BLaER1 (cell line): ENCODE measurements at regions not wholly inside any gene's neighbourhood (a gene's known extent, or its start where the extent isn't known, plus 50 kb on each side); places are given as distances from the start of the nearest gene placed in this dataset.
A peak's percentile ranks its signal among the peaks of the same experiment; 100 is the strongest.

Experiments
- H3K27ac ChIP-seq: shearing (Covaris generic); formaldehyde crosslinking; 2 replicates; pipeline ENCODE4 v1.8.1; 2022
- H3K27me3 ChIP-seq: shearing (Covaris generic); formaldehyde crosslinking; 2 replicates; pipeline ENCODE4 v1.8.1; 2022
- H3K36me3 ChIP-seq: shearing (Covaris generic); formaldehyde crosslinking; 2 replicates; pipeline ENCODE4 v1.8.1; 2022
- H3K4me1 ChIP-seq: shearing (Covaris generic); formaldehyde crosslinking; 2 replicates; pipeline ENCODE4 v1.8.1; 2022
- H3K4me2 ChIP-seq: shearing (Covaris generic); formaldehyde crosslinking; 2 replicates; pipeline ENCODE4 v1.8.1; 2022
- H3K4me3 ChIP-seq: shearing (Covaris generic); formaldehyde crosslinking; 2 replicates; pipeline ENCODE4 v1.8.1; 2022
- H3K9ac ChIP-seq: shearing (Covaris generic); formaldehyde crosslinking; 2 replicates; pipeline ENCODE4 v1.8.1; 2022
- H3K9me3 ChIP-seq: shearing (Covaris generic); formaldehyde crosslinking; 2 replicates; pipeline ENCODE4 v1.8.1; 2022
- H4K20me1 ChIP-seq: shearing (Covaris generic); formaldehyde crosslinking; 2 replicates; pipeline ENCODE4 v1.8.1; 2022
- Cebpa-rat ChIP-seq: shearing (Covaris generic); IDR thresholded peaks from 2 replicates; pipeline ENCODE4 v1.8.1; 2022

DNA sequence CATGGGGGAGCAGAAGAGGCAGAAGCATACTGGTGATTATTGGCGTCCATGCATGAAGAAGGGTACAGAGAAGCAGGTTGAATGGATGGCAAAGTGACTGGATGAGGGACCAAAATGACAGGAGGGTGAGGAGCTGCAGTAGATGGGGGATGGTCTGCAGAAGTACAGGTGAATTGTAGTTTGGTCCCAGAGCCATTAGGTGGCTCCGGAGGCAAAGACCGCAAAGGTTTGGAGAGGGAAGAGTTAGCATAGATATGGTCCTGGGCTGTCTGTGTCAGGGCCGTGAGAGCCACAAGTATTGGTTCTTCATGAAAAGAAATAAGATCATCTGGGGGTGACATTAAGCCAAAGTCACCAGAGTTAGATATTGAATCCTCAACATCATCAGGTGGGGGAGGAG lies 59.0 kb upstream of the ZNF726 start:
- H3K27me3 ChIP-seq: no peaks in the 10 kb centered on the region

DNA sequence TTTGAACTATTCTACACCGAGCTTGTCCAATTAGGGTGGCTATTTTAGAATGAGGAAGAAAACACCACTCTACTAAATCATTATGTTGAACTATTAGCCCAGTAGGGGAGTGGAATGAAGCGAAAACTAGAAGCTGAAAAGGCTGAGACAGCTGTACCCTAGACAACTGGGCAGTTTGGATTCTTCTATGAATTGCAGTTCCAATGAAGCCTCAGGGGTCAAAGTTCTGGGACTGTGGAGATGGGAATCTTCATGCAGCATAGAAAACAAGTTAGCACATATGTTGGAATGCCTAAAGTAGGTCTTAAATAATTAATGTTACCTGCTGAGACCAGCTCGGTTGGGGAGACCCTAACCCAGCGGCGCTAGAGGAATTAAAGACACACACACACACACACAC lies 62.7 kb upstream of the ZNF726 start:
- H3K4me3 ChIP-seq: no peak overlapping the region
- H3K9ac ChIP-seq: no peak overlapping the region
- H3K4me1 ChIP-seq: no peaks in the 10 kb centered on the region
- no peak overlapping the region for H3K4me2 ChIP-seq
- no peaks in the 10 kb centered on the region for H4K20me1 ChIP-seq
- H3K36me3 ChIP-seq: no peaks in the 10 kb centered on the region
- H3K9me3 ChIP-seq: peaks cover 55% of the 10 kb centered on the region
- TF ChIP-seq Cebpa-rat: no peak
- no peak overlapping the region for H3K27ac ChIP-seq
- H3K27me3 ChIP-seq: no peaks in the 10 kb centered on the region

More for the DNA sequence above, 59.0 kb upstream of the ZNF726 start:
- no peak for TF ChIP-seq Cebpa-rat
- no peak overlapping the region for H3K4me3 ChIP-seq
- H3K4me2 ChIP-seq: no peak overlapping the region
- H3K9me3 ChIP-seq: peaks cover 36% of the 10 kb centered on the region
- no peak overlapping the region for H3K27ac ChIP-seq
- no peaks in the 10 kb centered on the region for H3K36me3 ChIP-seq
- H3K4me1 ChIP-seq: no peaks in the 10 kb centered on the region
- H4K20me1 ChIP-seq: no peaks in the 10 kb centered on the region
- no peak overlapping the region for H3K9ac ChIP-seq

DNA sequence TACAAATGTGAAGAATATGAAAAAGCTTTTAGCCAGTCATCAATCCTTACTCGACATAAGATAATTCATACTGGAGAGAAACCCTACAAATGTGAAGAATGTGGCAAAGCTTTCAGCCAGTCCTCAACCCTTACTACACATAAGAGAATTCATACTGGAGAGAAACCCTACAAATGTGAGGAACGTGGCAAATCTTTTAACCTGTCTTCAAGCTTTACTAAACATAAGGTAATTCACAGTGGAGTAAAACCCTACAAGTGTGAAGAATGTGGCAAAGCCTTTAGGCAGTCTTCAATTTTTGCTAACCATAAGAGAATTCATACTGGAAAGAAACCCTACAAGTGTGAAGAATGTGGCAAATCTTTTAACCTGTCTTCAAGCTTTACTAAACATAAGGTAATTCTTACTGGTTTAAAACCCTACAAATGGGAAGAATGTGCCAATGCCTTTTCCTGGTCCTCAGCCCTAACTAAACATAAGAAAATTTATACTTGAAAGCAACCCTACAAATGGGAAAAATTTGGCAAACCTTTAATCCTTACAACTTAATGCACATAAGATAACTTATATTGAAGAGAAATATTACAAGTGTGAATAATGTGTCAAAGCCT lies 74.1 kb upstream of the ZNF681 start:
- no peak overlapping the region for H3K4me3 ChIP-seq
- H3K9me3 ChIP-seq: peaks cover 73% of the 10 kb centered on the region
- H3K36me3 ChIP-seq: no peaks in the 10 kb centered on the region
- no peak for TF ChIP-seq Cebpa-rat
- no peaks in the 10 kb centered on the region for H3K27me3 ChIP-seq
- H4K20me1 ChIP-seq: no peaks in the 10 kb centered on the region
- H3K27ac ChIP-seq: no peak overlapping the region
- H3K4me1 ChIP-seq: no peaks in the 10 kb centered on the region
- H3K9ac ChIP-seq: no peak overlapping the region
- no peak overlapping the region for H3K4me2 ChIP-seq

DNA sequence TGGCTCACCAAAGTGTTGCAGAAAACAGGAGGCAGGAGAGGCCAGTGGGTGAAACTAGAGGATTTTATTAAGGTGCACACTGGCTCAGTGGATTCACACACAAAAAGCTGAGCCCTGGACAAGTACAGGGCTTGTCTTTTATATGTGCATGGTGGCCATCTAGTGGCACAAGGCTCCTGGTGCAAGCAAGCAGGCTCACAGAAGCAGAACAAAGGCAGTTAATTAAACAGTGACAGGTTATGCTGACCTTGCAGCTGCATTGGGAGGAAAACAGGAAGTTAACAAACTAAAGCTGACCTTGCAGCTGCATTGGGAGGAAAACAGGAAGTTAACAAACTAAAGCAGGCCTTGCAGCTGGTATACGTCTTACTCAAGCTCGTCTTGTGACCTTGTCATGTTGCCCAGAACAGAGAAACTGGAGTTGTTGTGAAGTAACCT lies 65.3 kb upstream of the ZNF681 start:
- Histone ChIP-seq H4K20me1 (no peaks in the 10 kb centered on the region), H3K4me1 (no peaks in the 10 kb centered on the region; the same call in 1 of the 2 replicates), H3K9me3 (peaks cover 83% of the 10 kb centered on the region), H3K27me3 (no peaks in the 10 kb centered on the region), H3K36me3 (peaks cover 19% of the 10 kb centered on the region), H3K27ac (peak overlapping the region; percentile 87), H3K9ac (0 out of 2 replicates have a peak overlapping the region, but pooled peaks have one; percentile 24), H3K4me2 (no peak overlapping the region), H3K4me3 (peak overlapping the region; percentile 42; the same call in 1 of the 2 replicates)
- peak; percentile 61; the same call in 1 of the 2 replicates for TF ChIP-seq Cebpa-rat

DNA sequence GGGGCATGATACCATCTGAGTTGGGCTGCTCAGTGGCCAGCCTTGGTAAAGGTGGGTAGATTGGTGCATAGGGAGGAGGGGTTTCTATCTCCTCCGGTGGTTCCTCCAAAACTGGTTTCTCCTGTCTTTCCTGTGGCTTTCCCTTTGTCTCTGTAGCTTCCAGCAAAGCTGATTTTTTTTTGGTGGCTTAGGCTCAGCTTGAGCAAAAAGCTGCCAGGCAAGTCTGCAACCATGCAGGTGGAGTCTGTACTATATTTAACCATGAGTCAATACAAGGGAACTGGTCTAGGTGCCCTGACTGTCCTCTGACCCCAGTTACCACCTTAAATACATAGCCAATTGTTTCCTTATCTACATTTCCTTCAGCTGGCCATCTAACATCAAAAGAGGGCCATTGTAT lies 64.0 kb upstream of the ZNF681 start:
- Histone ChIP-seq H3K9me3 (peaks cover 88% of the 10 kb centered on the region), H3K36me3 (peaks cover 19% of the 10 kb centered on the region), H4K20me1 (no peaks in the 10 kb centered on the region), H3K4me1 (no peaks in the 10 kb centered on the region; the same call in 1 of the 2 replicates), H3K9ac (no peak overlapping the region), H3K27me3 (no peaks in the 10 kb centered on the region), H3K4me3 (no peak overlapping the region), H3K27ac (0 out of 2 replicates have a peak overlapping the region, but pooled peaks have one; percentile 22), H3K4me2 (no peak overlapping the region)
- no peak for TF ChIP-seq Cebpa-rat

DNA sequence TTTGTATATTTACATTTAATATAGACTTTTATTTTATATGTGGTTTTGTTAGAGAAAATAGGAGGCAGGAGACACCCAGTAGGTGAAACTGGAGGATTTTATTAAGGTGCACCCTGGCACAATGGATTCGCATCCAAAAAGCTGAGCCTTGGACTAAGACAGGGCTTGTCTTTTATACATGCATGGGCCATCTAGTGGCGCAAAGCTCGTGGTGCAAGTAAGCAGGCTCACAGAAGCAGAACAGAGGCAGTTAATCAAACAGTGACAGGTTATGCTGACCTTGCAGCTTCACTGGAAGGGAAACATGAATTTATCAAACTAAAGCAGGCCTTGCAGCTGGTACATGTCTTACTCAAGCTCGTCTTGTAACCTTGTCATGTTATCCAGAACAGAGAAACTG lies 58.8 kb upstream of the ZNF681 start:
- H3K4me2 ChIP-seq: no peak overlapping the region
- no peak overlapping the region for H3K9ac ChIP-seq
- H3K36me3 ChIP-seq: 0 out of 2 replicates have a peak, but pooled peaks cover 11% of the 10 kb centered on the region
- H4K20me1 ChIP-seq: no peaks in the 10 kb centered on the region
- peaks cover 65% of the 10 kb centered on the region for H3K9me3 ChIP-seq
- no peak for TF ChIP-seq Cebpa-rat
- no peaks in the 10 kb centered on the region for H3K4me1 ChIP-seq
- no peak overlapping the region for H3K4me3 ChIP-seq
- H3K27me3 ChIP-seq: no peaks in the 10 kb centered on the region
- no peak overlapping the region for H3K27ac ChIP-seq

DNA sequence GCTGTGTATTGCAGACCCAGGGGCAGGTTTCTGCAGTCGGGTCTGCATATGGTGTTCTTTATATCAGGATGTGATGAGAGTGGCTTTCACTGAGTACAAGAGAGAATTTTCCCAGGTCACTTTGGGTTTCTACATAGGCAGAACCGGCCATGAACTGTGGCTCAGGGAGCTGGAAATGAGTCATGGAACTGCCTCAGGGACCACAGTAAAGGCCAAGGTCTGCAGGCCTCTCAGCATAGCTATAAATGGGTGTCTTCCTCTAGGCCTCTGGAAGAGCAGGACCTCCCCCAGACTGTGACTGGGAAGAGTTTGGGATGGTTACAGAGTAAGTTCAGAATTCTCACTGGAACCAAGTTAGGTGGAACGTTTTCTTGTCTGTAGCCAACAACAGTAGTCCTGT lies 51.8 kb upstream of the ZNF681 start:
- no peak overlapping the region for H3K4me3 ChIP-seq
- H3K27me3 ChIP-seq: no peaks in the 10 kb centered on the region
- peaks cover 39% of the 10 kb centered on the region for H3K9me3 ChIP-seq
- H4K20me1 ChIP-seq: no peaks in the 10 kb centered on the region
- no peak for TF ChIP-seq Cebpa-rat
- no peaks in the 10 kb centered on the region for H3K4me1 ChIP-seq
- no peak overlapping the region for H3K27ac ChIP-seq
- no peak overlapping the region for H3K4me2 ChIP-seq
- H3K9ac ChIP-seq: no peak overlapping the region
- no peaks in the 10 kb centered on the region for H3K36me3 ChIP-seq
